IMR-90 (cell line): ENCODE measurements at regions not wholly inside any gene's neighbourhood (a gene's known extent, or its start where the extent isn't known, plus 50 kb on each side); places are given as distances from the start of the nearest gene placed in this dataset.

ENCODE experiments used
- ATAC-seq: fragments of 200-7000 bp; cut with Tn5 transposase; 2 replicates; pipeline ENCODE4 v1.9.1; 2020; ENCODE audit warnings: low read depth, mild to moderate bottlenecking, moderate library complexity
- BruUV-seq: library from RNA; stranded (reverse); fragments of 400-500 nt; replicated peaks from 2 replicates; lab custom pipeline; 2021; lab: Mats Ljungman, UMichigan
- CTCF ChIA-PET: fragments of 300-600 bp; formaldehyde crosslinking; extraction: SDS; loops from one replicate; lab custom pipeline; 2021; ENCODE audit warnings: antibody characterized with exemption; lab: Yijun Ruan, JAX
- POLR2A ChIA-PET: fragments of 300-600 bp; sonication (Branson Sonifier 250); formaldehyde crosslinking; loops from one replicate; lab custom pipeline; 2022; ENCODE audit warnings: antibody characterized with exemption; ENCODE audit not compliant: unreplicated experiment; lab: Charles Lee
- DNase-seq: peaks from one replicate; pipeline ENCODE4 v3.0.0; 2013
- H2AFZ ChIP-seq: replicated peaks from 2 replicates; pipeline ENCODE3; 2013; ENCODE audit warnings: low read length, mild to moderate bottlenecking; ENCODE audit not compliant: poor library complexity
- H2AK5ac ChIP-seq: 2 replicates; pipeline ENCODE4 v1.6.1; 2013; ENCODE audit warnings: low read depth, low read length, inconsistent platforms
- H2AK9ac ChIP-seq: replicated peaks from 2 replicates; pipeline ENCODE3; 2013; ENCODE audit warnings: mild to moderate bottlenecking, low read depth, low read length, moderate library complexity; ENCODE audit not compliant: poor library complexity
- H2BK120ac ChIP-seq: 2 replicates; pipeline ENCODE4 v1.6.1; 2013; ENCODE audit warnings: low read depth, low read length, inconsistent platforms
- H2BK15ac ChIP-seq: 3 replicates; pipeline ENCODE4 v1.6.1; 2013; ENCODE audit warnings: low read depth, low read length, inconsistent platforms
- H2BK20ac ChIP-seq: 2 replicates; pipeline ENCODE4 v1.6.1; 2013; ENCODE audit warnings: low read depth, mild to moderate bottlenecking, inconsistent platforms, low read length, moderate library complexity
- H2BK5ac ChIP-seq: 2 replicates; pipeline ENCODE4 v1.6.1; 2013; ENCODE audit warnings: mild to moderate bottlenecking, low read depth, low read length, inconsistent platforms; ENCODE audit not compliant: poor library complexity, severe bottlenecking
- H3K14ac ChIP-seq: replicated peaks from 2 replicates; pipeline ENCODE4 v1.6.1; 2013; ENCODE audit warnings: low read depth, low read length, inconsistent platforms
- H3K18ac ChIP-seq: 2 replicates; pipeline ENCODE4 v1.6.1; 2013; ENCODE audit warnings: low read depth, low read length, control low read depth
- H3K23ac ChIP-seq: 2 replicates; pipeline ENCODE4 v1.6.1; 2013; ENCODE audit warnings: low read depth, low read length, inconsistent platforms
- H3K27ac ChIP-seq: 2 replicates; pipeline ENCODE4 v1.5.1; 2013; ENCODE audit warnings: mild to moderate bottlenecking, control low read depth, low read length; ENCODE audit not compliant: insufficient read depth
- H3K27me3 ChIP-seq: 2 replicates; pipeline ENCODE4 v1.6.1; 2013; ENCODE audit warnings: low read length; ENCODE audit not compliant: control insufficient read depth, insufficient read depth
- H3K36me3 ChIP-seq: 2 replicates; pipeline ENCODE4 v1.6.1; 2013; ENCODE audit warnings: low read length, mixed read lengths; ENCODE audit not compliant: control insufficient read depth, insufficient read depth
- H3K4ac ChIP-seq: 2 replicates; pipeline ENCODE4 v1.6.1; 2013; ENCODE audit warnings: low read depth, low read length, inconsistent platforms
- H3K4me1 ChIP-seq: 2 replicates; pipeline ENCODE4 v1.6.1; 2013; ENCODE audit warnings: low read length, mixed read lengths; ENCODE audit not compliant: control insufficient read depth, insufficient read depth
- H3K4me2 ChIP-seq: 2 replicates; pipeline ENCODE4 v1.6.1; 2013; ENCODE audit warnings: low read depth, mild to moderate bottlenecking, control low read depth, low read length, moderate library complexity
- H3K4me3 ChIP-seq: 2 replicates; pipeline ENCODE4 v1.5.1; 2013; ENCODE audit warnings: low read depth, mild to moderate bottlenecking, control low read depth, low read length, moderate library complexity; ENCODE audit not compliant: insufficient read depth
- H3K56ac ChIP-seq: 2 replicates; pipeline ENCODE4 v1.6.1; 2013; ENCODE audit warnings: low read length, inconsistent platforms; ENCODE audit not compliant: insufficient read depth; ENCODE audit errors: extremely low read depth
- H3K79me1 ChIP-seq, 2 experiments: 2 replicates each; pipeline ENCODE4 v1.6.1; 2013; ENCODE audit warnings: low read length in 2 of 2, inconsistent platforms in 1 of 2, low read depth in 1 of 2
- H3K9ac ChIP-seq: 2 replicates; pipeline ENCODE4 v1.6.1; 2013; ENCODE audit warnings: low read depth, low read length, control low read depth
- H3K9me1 ChIP-seq: 2 replicates; pipeline ENCODE4 v1.6.1; 2013; ENCODE audit warnings: low read length, inconsistent platforms; ENCODE audit not compliant: insufficient read depth
- H3K9me3 ChIP-seq: 2 replicates; pipeline ENCODE4 v1.6.1; 2013; ENCODE audit warnings: low read length; ENCODE audit not compliant: control insufficient read depth, insufficient read depth
- H4K20me1 ChIP-seq: 2 replicates; pipeline ENCODE4 v1.6.1; 2013; ENCODE audit warnings: low read length, inconsistent platforms; ENCODE audit not compliant: insufficient read depth
- H4K5ac ChIP-seq: 2 replicates; pipeline ENCODE4 v1.6.1; 2013; ENCODE audit warnings: mild to moderate bottlenecking, low read depth, low read length, control low read depth
- H4K8ac ChIP-seq, 2 experiments: 2 replicates each; pipeline ENCODE4 v1.6.1; 2013; ENCODE audit warnings: low read depth in 2 of 2, low read length in 2 of 2, control low read depth in 1 of 2, inconsistent platforms in 1 of 2
- H4K91ac ChIP-seq: 2 replicates; pipeline ENCODE4 v1.6.1; 2013; ENCODE audit warnings: low read depth, low read length, inconsistent platforms; ENCODE audit not compliant: insufficient read depth
- MAZ ChIP-seq: IDR thresholded peaks from 2 replicates; pipeline ENCODE4 v1.6.1; 2012; ENCODE audit warnings: low read depth, mild to moderate bottlenecking, low read length, improper control_type of control experiment, moderate library complexity, borderline replicate concordance
- RCOR1 ChIP-seq: IDR thresholded peaks from 2 replicates; pipeline ENCODE4 v1.6.1; 2012; ENCODE audit warnings: mild to moderate bottlenecking, low read length, improper control_type of control experiment; ENCODE audit not compliant: insufficient replicate concordance
- WGBS, 2 experiments: methylation state at CpG; one replicate each; pipeline versions ENCODE4 v1.1.5 to v1.1.7; 2013; ENCODE audit warnings: missing lambda C conversion rate in 2 of 2; ENCODE audit not compliant: insufficient read length in 1 of 2; ENCODE audit errors: extremely low coverage in 2 of 2; 5-methylcytosine and 5-hydroxymethylcytosine counted together
- dilution Hi-C: fragments of 300-500 bp; cut with HindIII; formaldehyde crosslinking; loops from one replicate; pipeline ENCODE4 v1.14.3; 2018; ENCODE audit warnings: low sequenced_read_pairs; ENCODE audit not compliant: unreplicated experiment
- in situ Hi-C: fragments of 300-500 bp; cut with MboI; formaldehyde crosslinking; loops from 3 replicates; pipeline ENCODE4 v1.14.3; 2019; ENCODE audit warnings: low sequenced_read_pairs, inconsistent platforms, mixed read lengths
- intact Hi-C: fragments of 100-400 bp; cut with micrococcal nuclease; formaldehyde crosslinking; loops from 2 replicates; pipeline ENCODE4 v1.10.0; 2022
- TF ChIP-seq, protein P1 (sequence below): fragments of 150-350 bp; IDR thresholded peaks from 2 replicates; pipeline ENCODE4 v1.6.1; 2016; ENCODE audit warnings: low read depth, mild to moderate bottlenecking, low read length, moderate library complexity, borderline replicate concordance

DNA sequence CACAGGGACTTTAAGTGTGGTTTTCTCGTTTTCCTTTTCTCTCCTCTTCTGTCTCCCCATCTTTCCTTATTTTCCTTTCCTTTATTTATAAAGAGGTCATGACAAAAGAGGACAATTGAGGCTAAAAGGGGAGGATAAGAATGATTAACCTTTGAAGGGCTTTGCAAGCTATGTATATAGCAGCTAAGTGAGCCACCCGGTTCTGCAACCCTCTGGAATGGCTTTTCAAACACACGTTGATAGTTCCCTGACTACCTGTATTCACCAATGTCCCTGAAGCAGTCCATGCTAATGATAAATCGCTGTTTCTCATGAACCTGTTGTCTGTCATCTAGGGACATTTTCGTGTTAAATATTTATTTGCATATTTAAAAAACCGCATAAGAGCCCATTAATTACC lies 124.4 kb upstream of the RALGAPA2 start:
- Histone ChIP-seq H3K9me3 (no peaks in the 10 kb centered on the region), H3K56ac (no peak overlapping the region), H2BK120ac (no peak overlapping the region), H2BK15ac (no peak overlapping the region), H4K5ac (no peak overlapping the region), H2AFZ (no peak overlapping the region), H3K36me3 (no peaks in the 10 kb centered on the region), H2BK20ac (no peak overlapping the region), H2AK9ac (no peak overlapping the region), H2BK5ac (no peak overlapping the region), H3K4ac (no peak overlapping the region), H3K4me1 (no peaks in the 10 kb centered on the region), H3K27ac (no peak overlapping the region), H3K9ac (no peak overlapping the region), H3K18ac (no peak overlapping the region), H3K9me1 (no peaks in the 10 kb centered on the region; the same call in 1 of the 2 replicates), H3K27me3 (0 out of 2 replicates have a peak, but pooled peaks cover 2% of the 10 kb centered on the region), H2AK5ac (no peak overlapping the region), H3K4me3 (no peak overlapping the region), H4K8ac (no peak overlapping the region), H4K20me1 (no peaks in the 10 kb centered on the region), H3K23ac (no peak overlapping the region), H4K91ac (no peak overlapping the region), H3K4me2 (no peak overlapping the region), H3K79me1 (no peaks in the 10 kb centered on the region), H3K14ac (no peak overlapping the region)
- intact Hi-C loops, result loop anchor here (1.0 to 10.0 kb wide), 5 partner anchors 399 to 1478 kb away; no protein-coding TSS in a partner anchor
- POLR2A ChIA-PET, result interaction anchor here (0.7 kb wide), 1 partner anchor 10 kb away, joined by 4 read pairs; no protein-coding TSS in a partner anchor
- no peak for DNase-seq
- no TSS peak for BruUV-seq
- TF ChIP-seq MAZ (no peak), RCOR1 (no peak)
- TF ChIP-seq, protein P1, sequence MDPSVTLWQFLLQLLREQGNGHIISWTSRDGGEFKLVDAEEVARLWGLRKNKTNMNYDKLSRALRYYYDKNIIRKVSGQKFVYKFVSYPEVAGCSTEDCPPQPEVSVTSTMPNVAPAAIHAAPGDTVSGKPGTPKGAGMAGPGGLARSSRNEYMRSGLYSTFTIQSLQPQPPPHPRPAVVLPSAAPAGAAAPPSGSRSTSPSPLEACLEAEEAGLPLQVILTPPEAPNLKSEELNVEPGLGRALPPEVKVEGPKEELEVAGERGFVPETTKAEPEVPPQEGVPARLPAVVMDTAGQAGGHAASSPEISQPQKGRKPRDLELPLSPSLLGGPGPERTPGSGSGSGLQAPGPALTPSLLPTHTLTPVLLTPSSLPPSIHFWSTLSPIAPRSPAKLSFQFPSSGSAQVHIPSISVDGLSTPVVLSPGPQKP, result no peak
- dilution Hi-C loops, result no loop called here
- no peak for ATAC-seq
- CTCF ChIA-PET, result interaction anchor here (0.6 to 1.4 kb wide), 7 partner anchors 10 to 782 kb away, joined by 3 to 5 read pairs (median 3); no protein-coding TSS in a partner anchor
- in situ Hi-C loops, result loop anchor here (5.0 kb wide), 1 partner anchor 670 kb away; no protein-coding TSS in a partner anchor
- WGBS, 2 experiments, result no CpG with 5 or more reads among the region's 6 CpGs
